Effector memory CD4-positive, alpha-beta T cell (primary cell): ENCODE measurements at regions not wholly inside any gene's neighbourhood (a gene's known extent, or its start where the extent isn't known, plus 50 kb on each side); places are given as distances from the start of the nearest gene placed in this dataset.

Source experiments
- DNase-seq, 3 donors: peaks; one replicate each; pipeline ENCODE4 v3.0.0-alpha.2; 2020
- H3K27ac ChIP-seq: 2 replicates; pipeline ENCODE4 v1.7.0; 2013; ENCODE audit warnings: mild to moderate bottlenecking, low read length, moderate library complexity; ENCODE audit not compliant: insufficient read depth, poor library complexity, severe bottlenecking
- H3K27me3 ChIP-seq: replicated peaks from 2 replicates; pipeline ENCODE4 v1.7.0; 2013; ENCODE audit warnings: mild to moderate bottlenecking, low read length; ENCODE audit not compliant: insufficient read depth, control insufficient read depth, poor library complexity, severe bottlenecking
- H3K36me3 ChIP-seq: 2 replicates; pipeline ENCODE4 v1.7.0; 2013; ENCODE audit warnings: mild to moderate bottlenecking, low read length, moderate library complexity; ENCODE audit not compliant: control insufficient read depth, insufficient read depth
- H3K4me1 ChIP-seq: 2 replicates; pipeline ENCODE4 v1.7.0; 2013; ENCODE audit warnings: low read length, mild to moderate bottlenecking; ENCODE audit not compliant: control insufficient read depth, insufficient read depth, poor library complexity, severe bottlenecking
- H3K4me3 ChIP-seq: 2 replicates; pipeline ENCODE4 v1.7.0; 2013; ENCODE audit warnings: low read length, low read depth, mild to moderate bottlenecking; ENCODE audit not compliant: insufficient read depth, poor library complexity, severe bottlenecking
- H3K9me3 ChIP-seq: 2 replicates; pipeline ENCODE4 v1.7.0; 2013; ENCODE audit warnings: mild to moderate bottlenecking, low read length, moderate library complexity; ENCODE audit not compliant: control insufficient read depth

DNA sequence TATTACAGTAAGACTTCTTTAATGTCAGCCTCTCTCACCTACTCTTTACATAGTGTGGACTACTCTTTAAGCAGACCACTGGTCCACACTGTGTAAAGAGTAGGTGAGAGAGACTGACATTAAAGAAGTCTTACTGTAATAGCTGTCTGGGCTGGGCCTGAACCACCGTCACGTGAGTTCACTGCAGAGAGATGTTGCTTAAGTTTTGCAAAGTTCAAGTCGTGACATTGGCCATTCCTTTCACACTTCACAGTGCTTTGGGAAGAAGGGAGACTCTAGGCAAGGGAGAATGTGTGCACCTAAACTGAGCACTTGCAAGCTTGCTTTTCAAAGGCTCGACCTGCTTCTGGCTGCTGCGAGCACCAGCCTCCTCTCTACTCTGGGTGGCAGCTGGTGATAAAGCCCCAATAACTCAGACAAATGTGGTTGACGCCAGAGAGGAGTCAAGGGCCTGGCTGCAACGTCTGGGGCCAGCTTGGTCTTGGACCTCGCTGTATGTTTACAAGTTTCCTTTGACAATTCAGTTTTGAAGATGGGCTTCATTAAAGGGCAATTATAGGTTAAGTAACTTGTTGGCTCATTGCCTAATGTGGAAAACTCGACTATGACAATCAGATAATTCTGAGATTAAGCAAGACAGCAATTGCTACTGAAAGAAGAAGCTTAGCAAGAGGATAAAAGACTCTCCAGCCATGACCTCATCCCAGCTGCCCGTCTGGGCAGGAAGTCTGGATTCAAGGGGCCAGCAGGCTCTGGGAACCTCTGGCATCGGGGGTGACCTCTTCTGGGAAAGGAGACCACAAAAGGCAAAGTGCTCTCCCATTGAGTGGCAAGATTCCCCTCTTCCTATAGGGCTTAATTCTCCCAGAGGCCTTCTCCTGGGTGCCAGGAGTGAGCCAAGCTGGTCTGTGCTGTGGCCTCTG lies 242.1 kb upstream of the TLE3 start:
- no peaks in the 10 kb centered on the region for H3K9me3 ChIP-seq
- DNase-seq = no peak
- H3K27ac ChIP-seq = no peak overlapping the region
- no peaks in the 10 kb centered on the region for H3K4me1 ChIP-seq
- no peaks in the 10 kb centered on the region for H3K36me3 ChIP-seq
- no peak overlapping the region for H3K4me3 ChIP-seq
- no peaks in the 10 kb centered on the region for H3K27me3 ChIP-seq

DNA sequence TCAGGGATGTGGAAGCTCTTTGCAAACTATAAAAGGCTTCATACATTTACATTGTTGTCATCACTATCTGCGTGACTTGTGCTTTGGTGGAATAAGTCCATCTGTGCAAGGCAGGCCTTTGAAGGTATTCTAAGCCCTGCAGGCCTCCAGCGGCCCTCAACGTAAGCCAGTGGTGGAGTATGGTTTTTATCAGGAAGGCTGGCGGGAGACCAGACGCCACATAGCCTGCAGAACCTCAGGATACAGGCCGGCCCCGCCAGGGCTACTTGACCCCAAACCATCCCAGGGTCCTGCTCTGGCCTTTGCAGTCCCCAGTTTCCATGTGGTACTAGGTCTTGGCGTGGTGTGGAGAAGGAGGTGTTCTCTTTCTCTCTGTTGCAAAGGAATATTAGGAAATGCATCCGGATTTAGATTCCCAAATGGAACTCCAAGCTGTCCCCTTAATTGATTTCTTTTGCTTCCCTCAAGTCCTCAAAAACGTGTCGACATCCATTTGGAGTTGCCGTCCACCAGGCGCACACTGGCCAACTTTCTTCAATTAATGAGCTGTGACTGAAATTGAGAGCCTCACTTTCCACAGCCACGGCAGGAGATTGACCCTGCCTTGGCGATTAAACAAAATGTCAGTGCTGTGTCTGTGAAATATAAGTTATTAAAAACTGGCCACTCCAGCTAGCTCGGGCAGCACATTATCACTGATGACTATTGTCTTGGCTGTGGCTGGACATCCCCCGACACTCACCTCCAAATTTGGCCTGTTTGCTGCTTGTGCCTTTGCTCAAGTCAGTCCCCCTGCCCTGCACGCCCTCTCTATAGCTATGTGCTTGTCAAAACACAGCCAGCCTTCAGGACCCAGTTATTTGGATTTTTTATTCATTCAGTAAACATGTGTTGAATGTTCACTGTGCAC lies 239.8 kb upstream of the TLE3 start:
- Histone ChIP-seq H3K36me3 (no peaks in the 10 kb centered on the region), H3K4me1 (no peaks in the 10 kb centered on the region), H3K9me3 (no peaks in the 10 kb centered on the region), H3K27me3 (no peaks in the 10 kb centered on the region), H3K4me3 (no peak overlapping the region), H3K27ac (no peak overlapping the region)
- DNase-seq = no peak

DNA sequence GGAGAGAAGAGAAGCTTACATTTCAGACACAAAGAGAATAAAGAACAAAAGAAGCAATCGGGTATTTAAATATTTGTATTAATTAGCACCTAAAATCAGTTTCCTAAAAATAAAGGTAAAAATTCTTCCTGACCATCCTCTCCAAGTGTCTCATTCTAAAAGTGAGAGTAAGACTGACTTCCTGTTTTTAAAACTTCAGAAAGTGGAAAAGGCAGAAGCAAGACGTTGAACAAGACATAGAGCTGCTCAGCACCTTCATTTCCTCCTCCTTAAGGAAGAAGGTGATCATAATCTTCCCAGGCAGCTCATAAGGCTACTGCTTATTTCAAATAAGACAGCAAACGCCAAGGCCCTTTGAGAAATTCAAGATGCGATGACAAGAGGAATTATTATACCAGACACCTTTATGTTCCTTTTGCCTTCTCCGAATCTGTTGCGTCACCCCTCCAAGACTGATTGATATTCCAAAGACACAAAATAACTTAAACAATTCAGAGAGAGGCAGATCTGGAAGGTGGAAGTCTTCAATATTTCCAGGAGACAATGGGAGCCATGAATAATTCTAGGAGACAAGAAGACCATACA lies 238.8 kb upstream of the TLE3 start:
- DNase-seq = no peak

DNA sequence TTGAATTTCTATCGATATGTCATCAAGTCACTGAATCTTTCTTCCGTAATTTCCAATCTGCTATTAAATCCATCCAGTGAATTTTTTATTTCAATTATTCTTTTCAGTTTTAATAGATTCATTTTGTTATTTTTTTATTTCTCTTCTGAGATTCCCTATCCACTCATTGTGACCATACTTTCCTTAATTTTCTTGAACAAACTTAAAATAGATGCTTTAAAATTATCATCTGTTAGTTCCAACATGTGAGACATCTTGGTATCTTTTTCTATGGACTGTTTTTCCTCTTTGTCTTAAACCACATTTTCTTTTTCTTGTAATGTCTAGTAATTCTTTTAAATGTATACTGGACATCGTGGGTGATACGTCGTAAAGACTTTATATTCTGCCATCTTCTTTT lies 236.6 kb upstream of the TLE3 start:
- H3K4me1 ChIP-seq = no peaks in the 10 kb centered on the region
- no peaks in the 10 kb centered on the region for H3K27me3 ChIP-seq
- H3K36me3 ChIP-seq = no peaks in the 10 kb centered on the region
- H3K27ac ChIP-seq = no peak overlapping the region
- no peak overlapping the region for H3K4me3 ChIP-seq
- no peak for DNase-seq
- no peaks in the 10 kb centered on the region for H3K9me3 ChIP-seq

More for the DNA sequence above, 238.8 kb upstream of the TLE3 start:
- Histone ChIP-seq H3K27ac (no peak overlapping the region), H3K9me3 (no peaks in the 10 kb centered on the region), H3K4me3 (no peak overlapping the region), H3K27me3 (no peaks in the 10 kb centered on the region), H3K4me1 (no peaks in the 10 kb centered on the region), H3K36me3 (no peaks in the 10 kb centered on the region)

DNA sequence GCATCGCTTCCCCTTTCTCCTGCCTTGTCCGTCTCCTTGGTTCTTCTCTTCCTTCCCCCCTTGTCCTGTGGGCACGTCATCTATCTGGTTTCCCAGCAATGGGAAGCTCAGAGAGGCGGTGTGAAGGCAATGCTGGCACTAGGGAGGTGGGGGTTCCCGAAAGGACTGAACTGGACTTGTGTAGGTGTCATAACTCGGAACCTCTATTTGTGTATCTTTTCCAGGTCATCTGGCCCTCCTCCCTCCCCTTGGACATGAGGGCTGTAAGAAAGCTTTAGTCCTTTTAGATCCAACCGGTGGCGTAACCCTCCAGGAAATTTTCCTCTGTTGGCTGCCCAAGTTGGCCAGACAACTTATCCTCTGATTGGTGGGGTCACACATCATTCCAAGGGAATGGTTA lies 231.5 kb upstream of the TLE3 start:
- Histone ChIP-seq H3K36me3 (no peaks in the 10 kb centered on the region), H3K27me3 (no peaks in the 10 kb centered on the region), H3K4me1 (no peaks in the 10 kb centered on the region), H3K4me3 (no peak overlapping the region), H3K27ac (no peak overlapping the region), H3K9me3 (no peaks in the 10 kb centered on the region)
- no peak for DNase-seq

DNA sequence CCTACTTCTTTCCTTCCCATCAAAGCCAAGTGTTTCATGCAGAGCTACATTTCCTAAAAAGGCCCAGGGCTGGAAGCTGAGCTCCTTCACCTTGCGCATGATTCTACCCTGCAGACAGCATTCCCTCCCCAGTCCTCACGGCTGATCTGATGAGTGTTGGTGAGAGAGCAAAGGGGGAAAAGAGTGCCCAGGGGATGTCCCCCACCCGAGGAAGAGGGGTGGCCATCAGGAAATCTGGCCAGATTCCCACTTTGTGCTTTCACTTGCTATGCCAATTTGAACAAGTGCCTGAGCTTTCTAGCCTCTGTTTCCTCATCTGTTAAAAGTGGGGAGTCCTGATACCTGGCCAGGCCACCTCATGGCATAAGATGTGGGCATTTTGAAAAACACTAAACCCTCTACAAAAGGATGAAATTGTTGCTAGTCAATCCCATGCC lies 231.0 kb upstream of the TLE3 start:
- no peak overlapping the region for H3K27ac ChIP-seq
- DNase-seq = no peak
- H3K27me3 ChIP-seq = no peaks in the 10 kb centered on the region
- no peaks in the 10 kb centered on the region for H3K36me3 ChIP-seq
- no peak overlapping the region for H3K4me3 ChIP-seq
- H3K4me1 ChIP-seq = no peaks in the 10 kb centered on the region
- H3K9me3 ChIP-seq = no peaks in the 10 kb centered on the region

DNA sequence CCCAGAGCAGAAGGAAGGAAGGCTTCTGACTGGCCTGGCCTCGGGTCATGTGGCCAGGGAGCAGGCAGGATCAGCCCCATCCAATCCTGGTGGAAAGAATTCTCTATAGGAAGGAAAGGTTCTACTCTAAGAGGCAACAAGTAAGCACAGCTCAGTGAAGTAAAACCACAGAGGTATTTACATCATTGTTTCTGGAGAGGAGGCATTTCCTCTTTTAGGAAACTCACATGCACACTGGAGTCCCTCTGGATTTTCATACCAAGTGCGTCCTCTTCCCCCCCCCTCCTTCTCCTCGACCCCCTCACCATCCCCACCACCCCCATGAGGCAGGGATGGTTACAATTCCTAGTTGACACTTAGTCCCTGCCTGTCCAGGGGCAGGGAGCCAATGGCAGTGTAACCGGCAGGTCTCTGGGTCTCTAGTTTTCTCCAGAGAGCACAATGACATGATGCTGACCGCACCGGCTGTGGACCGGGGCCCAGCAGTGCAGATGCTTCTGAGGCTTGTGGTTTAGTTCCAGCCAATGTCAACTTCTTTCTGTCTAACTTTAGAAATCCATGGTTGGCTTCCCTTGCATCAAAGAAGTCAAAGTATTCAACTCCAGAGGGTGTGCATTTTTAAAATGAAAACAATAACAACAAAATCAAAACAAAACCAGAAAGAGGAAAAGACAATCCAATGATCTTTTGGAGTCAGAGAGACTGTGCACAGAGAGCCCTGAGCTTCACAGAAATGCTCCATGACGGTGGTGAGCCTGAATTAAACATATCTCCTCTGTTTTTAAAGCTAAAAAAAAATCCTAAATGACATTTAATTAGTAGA lies 230.3 kb upstream of the TLE3 start:
- H3K36me3 ChIP-seq = no peaks in the 10 kb centered on the region
- H3K27me3 ChIP-seq = no peaks in the 10 kb centered on the region
- no peak overlapping the region for H3K4me3 ChIP-seq
- no peak overlapping the region for H3K27ac ChIP-seq
- no peak for DNase-seq
- no peaks in the 10 kb centered on the region for H3K4me1 ChIP-seq
- H3K9me3 ChIP-seq = no peaks in the 10 kb centered on the region

DNA sequence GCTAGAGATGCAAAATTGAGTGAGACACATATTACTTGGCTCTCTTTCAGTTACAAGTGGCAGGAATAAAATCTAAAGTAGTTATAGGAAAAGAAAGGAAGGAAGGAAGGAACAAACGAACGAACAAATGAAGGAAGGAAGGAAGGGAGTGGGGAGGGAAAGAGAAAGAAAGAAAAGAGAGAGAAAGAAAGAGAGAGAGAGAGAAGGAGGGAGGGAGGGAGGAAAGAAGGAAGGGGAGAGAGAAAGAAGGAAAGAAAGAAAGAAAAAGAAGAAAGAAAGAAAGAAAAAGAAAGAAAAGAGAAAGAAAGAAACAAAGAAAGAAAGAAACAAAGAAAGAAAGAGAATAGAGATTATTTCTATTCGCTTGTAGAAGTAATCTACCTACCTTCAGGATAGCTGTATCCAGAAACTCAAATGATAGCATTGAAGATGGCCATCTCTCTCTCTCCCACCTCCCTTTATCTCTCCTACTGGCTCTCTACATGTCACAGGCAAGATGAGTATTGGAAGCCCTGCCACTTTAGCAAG lies 229.7 kb upstream of the TLE3 start:
- no peaks in the 10 kb centered on the region for H3K9me3 ChIP-seq
- no peaks in the 10 kb centered on the region for H3K27me3 ChIP-seq
- H3K4me1 ChIP-seq = no peaks in the 10 kb centered on the region
- DNase-seq = no peak
- no peaks in the 10 kb centered on the region for H3K36me3 ChIP-seq
- H3K4me3 ChIP-seq = no peak overlapping the region
- H3K27ac ChIP-seq = no peak overlapping the region
